T-helper 9 cell (primary cell): ENCODE measurements at regions not wholly inside any gene's neighbourhood (a gene's known extent, or its start where the extent isn't known, plus 50 kb on each side); places are given as distances from the start of the nearest gene placed in this dataset.
"Not testable (repeated sequence)": the region's sequence is repeated elsewhere in the genome, so short reads cannot be mapped to it uniquely, and the experiment has no call there.

ENCODE experiments used
- DNase-seq: peaks from one replicate; pipeline ENCODE4 v3.0.0-alpha.2; 2020

DNA sequence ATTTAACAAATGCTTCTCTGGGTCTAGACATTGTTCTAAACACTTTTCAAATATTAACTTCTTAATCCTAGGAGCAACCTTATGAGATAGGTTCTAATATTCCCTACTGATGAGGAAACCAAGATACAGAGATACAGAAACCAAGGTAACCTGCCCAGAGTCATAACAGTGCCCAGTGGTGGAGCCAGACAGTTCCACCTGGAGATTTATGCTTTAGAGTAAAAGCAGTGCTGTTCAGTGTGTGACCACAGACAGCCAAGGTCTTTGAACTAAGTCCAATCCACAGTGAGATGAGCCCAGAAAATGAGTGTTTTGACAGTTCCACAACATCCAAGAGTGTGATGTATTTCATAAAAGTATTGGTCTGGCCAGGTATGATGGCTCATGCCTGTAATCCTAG, 105.2 kb upstream of the UMPS start:
- DNase-seq: no peak

DNA sequence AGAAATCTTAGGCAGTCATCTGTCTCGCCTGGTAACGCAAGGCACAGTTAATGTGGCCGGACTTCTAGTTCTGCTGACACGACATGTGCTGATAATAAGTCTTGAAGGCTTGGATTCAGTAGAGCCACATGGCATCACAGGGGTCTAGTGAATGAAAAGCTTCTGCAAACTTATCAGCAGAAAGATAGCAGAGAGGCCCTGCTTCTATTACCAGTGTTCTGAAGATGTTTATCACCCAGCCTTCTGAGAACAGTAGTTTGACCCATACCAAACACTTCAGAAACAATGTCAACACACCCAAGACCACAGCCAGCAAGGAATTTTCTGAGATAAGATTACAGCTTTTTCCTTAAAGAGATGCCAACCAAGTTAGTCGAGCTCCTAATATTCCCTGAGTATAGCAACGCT, 102.7 kb upstream of the UMPS start:
- DNase-seq: no peak

DNA sequence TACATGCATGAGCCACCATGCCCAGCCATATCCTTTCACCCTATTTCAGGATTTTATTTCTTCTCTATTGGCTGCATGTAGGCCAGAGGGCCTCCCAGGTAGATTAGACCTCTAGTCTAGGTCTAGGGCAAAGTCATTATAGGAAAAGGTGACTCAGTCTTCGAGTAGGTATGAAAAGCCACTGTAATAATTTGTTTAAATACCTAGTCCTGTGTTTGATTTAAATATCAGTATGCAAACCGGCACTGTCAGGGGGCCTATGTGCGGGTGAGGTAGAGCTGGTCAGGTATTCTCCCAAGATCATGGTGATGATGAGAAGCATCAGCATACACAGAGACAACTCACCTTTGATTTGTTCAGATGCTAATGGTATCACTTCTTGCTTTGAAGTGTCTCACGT, 101.4 kb upstream of the UMPS start:
- DNase-seq: no peak

DNA sequence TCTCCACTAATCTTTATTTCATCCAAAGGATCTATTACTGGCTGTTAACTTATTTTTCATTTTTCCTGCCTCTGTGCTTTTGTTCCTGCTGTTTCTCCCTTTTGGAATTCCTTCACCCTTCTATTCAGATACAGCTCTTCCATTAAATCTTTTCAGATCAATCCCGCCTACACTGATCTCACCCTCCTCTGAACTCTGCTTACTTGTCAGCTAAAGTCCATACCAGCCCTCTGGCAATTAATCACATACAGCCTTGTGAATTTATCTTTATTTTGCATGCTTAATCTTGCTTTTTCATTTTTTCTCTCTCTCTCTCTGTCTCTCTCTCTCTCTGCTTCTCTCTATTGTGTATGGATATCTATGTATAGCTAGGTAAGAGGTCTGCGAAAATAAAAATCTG, 100.8 kb upstream of the UMPS start:
- no peak for DNase-seq

DNA sequence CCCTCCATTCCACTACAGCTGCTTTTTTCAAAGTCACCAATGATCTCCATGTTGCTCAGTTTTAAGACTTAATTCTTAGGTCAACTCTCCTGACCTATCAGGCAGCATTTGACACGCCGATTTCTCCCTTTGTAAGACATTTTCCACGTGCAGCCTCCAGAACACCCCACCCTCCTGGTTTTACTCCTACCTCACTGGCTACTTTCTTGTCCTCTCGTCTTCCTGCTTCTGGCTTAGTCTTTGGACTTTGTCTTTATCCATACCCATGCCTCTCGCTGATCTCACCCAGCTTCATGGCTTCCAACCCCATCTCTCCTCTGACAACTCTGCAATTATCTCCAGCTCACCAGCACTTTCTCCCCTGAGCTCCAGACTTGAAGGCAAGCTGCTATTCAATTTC, 99.3 kb upstream of the UMPS start:
- DNase-seq: no peak

DNA sequence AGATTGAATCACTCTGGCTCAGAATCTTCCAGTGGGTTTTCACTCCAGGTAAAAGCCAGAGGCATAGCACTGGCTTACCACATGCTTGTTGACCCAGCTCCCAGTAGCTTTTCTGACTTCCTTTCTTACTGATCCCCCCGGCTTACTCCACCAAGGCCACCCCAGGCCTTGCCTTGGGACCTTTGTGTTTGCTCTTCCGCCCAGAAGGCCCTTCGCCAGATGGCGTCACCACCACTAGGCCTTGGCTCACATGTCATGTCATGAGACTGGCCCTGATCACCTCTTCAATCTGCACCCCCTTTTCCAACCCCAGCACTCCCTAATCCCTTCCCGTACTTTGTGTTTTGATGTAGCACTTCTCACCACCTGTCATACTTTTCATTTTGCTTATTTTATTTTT, 98.5 kb upstream of the UMPS start:
- no peak for DNase-seq

DNA sequence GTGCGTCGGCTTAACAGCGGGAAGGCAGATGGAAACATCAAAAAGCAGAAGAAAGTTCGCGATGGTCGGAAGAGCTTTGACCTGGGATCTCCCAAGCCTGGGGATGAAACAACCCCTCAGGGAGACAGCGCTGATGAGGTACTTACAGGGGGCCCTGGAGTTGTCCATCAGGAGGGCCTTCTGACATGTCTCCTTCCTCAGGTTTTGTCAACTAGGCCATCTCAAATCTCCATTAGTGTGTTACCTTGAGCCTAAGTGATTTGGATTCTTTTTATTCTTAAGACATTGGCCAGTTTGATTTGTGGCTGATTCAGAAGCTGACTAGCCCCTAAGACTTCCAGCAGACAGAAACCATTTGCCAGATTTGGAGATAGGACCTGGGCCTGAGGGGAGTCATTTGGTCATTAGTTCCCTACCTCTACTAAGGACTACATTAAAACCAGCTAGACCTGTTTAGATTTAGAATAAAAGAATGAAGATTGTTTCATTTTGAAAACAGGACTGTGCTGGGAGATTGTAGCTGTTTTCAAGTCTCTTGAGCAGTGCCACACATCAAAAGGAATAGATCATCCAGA, 97.6 kb upstream of the UMPS start:
- DNase-seq: no peak

DNA sequence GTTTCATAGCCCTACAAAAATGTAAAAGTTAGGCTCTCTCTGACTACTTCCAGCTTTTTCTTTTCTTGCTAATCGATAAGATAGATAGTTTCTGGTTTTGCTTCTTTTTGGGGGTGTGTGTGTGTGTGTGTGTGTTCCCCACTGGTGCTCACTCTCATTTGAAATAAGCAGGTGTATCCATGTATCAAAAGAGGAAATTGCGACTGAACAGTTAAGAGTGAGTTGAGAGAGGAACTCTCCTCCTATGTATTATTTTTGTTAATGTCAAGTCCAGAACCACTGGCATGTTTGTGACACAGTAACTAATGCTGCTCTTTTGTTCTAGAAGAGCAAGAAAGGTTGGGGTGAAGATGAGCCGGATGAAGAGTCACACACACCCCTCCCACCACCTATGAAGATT, 96.7 kb upstream of the UMPS start:
- DNase-seq: no peak

DNA sequence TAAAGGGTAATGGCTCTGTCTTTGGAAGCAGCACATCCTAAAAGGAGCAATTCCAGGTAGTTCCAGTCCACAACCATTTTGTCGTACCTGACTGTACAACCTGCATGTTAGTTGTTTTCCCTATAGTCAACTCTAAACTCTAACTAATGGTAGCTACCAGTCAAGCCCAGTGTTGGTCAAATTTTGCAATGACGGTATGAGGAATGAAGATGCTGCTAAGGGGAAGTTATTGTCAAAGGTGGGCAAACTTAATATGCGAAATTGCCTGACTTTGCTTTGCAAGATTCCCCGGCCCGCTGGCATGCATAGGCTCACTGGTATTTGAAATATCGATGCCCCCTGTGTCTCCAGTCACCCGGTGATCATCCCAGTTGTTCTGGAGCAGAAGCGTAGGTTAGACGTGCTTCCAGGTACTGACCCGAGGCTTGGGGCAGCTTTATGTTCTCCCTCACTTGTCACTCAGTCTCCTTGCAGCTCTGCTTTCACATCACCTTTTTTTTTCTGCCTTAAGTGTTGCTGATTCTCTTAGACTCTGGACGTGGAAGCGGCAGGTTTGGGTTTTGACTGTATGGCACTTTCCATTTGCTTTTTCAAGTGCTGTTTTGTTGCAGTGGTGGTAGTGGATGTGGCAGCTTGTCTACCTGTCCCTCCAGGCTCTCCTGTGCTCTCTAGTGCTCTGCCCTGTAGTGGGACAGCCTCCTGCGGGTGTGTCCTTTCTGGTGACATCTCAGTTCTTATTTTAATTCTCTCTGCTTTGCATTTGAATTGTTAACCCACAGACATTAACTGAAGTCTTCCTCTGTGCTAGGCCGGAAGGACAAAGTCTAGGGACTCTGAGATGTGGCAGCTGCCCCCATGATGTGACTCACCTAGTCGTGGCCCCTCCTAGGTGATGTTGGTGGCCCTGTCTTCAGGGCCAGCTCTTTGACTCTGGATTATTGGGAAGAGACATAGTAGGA, 95.8 kb upstream of the UMPS start:
- no peak for DNase-seq

DNA sequence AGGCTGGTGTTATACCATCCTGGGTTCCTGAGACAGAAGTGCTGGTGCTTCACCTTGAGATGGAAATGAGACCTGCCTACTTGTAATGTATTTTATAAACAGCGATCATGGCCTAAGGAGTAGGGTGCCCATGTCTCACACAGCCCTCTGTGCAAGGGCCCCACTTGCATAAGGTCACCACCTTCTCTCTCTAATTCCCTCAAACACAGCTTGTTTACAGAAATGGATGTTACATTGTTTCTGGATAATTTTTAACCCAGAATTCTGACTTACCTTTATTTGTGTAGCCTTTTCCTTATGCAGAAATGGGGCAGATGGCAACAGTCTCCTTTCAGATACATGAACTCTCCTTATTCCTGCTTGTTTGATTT, 95.1 kb upstream of the UMPS start:
- DNase-seq: no peak

DNA sequence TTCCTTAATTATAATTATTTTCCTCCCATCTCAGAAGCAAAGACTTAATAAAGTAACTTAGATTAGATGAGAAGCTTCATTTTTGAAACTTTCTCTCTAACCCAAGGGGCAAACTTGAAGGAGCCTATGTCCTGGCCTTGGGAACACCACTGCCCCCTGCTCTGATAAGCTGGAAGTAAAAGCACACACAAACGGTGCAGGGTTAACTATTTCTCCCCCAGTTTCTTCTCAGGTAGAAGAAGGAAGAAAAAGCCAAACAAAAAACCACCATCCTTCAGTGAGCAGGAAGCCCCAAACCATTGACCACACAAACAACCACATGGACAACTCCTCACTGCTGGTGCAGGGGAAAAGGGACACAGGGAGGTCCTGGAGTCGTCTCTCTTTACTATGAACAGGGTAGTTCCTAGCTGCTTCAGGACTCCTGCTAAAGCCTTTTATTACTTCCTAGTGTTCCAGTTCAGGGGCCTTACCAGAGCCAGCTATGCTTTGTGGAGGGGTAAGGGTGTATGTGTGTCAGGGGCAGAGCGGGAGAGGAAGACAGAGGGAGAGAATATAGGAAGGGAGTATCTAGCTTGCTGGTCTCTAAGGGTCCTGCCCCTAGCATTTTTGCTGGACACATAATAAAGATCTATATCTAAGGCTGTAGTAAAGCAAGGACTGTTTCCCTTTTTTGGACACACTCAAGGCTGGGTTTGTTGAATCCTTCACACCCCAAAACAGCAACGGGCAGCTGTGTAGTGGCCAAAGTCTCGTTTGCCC, 94.0 kb upstream of the UMPS start:
- DNase-seq: no peak

DNA sequence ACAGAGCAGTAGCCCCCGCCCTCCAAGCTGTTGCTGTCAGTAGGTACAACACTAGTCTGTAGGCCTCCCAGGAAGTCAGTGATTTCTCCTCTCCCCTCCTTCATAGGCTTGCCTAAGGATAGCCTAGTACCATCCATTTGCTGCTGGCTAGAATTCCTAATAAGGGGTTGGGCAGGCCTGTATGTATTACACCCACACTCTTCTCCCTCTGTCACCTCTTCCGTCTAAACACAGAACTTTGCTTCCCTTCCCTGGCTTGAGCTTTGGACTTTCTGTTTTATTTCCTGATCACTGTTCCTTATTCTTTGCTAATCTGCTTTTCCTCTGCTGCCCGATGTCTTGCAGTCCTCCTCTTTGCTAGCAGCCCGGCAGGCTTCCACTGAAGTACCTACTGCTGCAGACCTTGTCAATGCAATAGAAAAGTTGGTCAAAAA, 93.4 kb upstream of the UMPS start:
- no peak for DNase-seq

DNA sequence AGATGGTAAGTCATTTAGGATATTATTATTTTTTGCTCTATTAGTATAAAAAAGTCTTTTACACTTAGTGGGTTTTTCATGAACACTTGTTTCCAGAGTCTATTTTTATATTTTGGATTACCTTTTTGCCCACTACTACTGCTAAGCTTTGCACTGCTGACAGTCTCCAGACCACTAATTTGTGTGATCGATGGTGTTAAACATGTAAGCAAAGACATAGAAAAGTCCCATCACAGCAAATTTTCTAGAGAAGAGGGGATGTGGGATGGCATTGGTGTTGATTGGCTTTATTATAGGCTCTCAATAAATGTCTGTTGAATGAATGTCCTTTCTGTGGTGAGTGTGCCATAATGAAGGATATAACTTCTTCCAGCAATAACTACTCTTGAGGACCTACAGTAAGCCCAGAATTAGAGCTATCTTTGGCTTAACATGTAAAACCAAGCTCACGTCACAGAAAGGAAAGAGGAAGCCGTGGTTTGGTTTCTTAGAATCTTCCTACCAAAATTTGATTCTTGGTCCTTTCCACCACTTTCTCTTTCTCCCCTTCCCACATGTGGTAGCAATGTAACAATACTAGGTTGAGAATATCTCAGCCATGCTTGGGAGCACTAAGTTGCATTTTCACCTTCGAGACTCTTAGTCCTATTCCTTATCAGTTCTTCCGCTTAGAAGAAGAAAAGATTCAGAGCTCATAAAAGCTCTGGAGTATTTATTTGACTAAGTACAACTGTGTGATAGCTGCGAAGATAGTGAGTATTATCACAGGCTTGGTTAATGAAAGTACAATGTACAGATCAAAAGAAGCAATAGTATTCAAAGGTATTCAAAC, 90.6 kb upstream of the UMPS start:
- DNase-seq: no peak

DNA sequence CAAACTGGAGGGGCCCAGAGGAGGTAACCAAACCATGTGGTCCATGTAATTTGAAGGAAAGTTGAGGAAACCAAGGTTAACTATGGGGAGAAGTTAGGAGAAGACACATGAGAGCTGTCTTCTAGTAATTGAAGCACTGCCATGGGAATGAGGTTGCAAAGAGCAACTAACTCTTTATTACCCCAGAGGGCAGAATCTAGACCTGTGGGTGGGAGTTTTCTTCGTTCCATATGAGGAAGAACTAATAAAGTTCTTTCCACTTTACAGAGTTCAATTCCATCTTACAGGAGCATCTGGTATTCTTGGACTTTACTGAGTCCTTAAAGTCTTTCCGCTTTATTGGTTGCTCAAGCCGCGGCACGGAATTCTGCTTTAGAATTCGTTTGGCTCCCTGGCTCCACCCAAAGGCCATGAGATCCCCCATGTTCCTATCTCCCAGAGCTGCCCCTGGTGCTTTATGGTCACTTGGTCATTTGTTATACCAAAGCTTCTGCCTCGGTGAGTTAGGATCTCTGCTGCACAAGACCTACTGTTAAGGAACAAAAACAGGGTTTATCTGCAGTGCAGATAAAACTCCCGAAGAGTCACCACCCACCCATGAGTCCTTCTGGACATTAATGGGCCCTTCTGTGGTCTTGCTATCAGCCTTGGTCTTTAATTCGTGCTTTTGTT, 89.5 kb upstream of the UMPS start:
- DNase-seq: no peak

DNA sequence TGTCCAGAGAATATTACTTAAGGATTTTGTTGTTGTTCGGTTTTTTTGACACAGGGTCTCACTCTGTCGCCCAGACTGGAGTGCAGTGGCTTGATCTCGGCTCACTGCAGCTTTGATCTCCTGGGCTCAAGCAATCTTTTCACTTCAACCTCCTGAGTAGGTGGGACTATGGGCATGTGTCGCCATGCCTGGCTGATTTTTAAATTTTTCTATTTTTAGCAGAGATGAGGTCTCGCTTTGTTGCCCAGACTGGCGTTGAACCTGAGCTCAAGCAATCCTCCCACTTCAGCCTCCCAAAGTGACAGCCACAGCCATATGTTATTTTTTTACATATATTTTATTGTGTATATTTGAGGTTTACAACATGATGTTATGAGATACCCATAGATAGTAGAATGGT, 86.8 kb upstream of the UMPS start:
- DNase-seq: no peak

DNA sequence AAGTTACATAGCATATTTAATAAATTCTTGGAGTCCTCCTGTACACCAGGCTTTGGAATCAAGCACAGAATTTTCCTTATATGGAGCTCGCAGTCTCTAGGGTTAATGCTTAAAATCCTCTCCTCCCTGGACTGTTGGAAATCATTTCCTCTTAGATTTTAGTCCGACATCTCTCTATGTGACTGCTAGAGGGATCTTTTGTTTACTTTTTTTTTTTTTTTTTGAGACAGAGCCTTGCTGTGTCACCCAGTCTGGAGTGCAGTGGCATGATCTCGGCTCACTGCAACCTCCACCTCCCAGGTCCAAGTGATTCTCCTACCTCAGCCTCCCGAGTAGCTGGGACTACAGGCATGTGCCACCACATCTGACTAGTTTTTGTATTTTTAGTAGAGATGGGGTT, 84.1 kb upstream of the UMPS start:
- DNase-seq: not testable (repeated sequence)

DNA sequence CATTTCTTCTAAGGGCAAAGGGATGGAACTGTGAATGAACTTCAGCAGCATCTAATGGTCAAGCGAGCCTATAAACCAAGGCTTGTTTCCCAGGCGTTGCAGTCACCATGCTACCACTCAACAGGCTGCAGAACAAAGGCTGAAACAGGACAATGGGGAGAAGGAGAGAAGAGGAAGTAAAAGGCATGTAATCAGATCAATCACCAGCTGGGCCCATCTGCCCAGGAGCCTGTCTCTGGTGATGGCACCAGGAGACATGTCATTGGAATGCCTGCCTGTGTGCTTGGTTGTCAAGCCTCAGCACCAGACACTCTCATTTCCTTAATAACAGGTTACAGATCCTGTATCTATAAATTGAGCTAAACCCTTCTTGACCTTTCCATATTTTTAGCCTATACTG, 81.7 kb upstream of the UMPS start:
- DNase-seq: no peak

DNA sequence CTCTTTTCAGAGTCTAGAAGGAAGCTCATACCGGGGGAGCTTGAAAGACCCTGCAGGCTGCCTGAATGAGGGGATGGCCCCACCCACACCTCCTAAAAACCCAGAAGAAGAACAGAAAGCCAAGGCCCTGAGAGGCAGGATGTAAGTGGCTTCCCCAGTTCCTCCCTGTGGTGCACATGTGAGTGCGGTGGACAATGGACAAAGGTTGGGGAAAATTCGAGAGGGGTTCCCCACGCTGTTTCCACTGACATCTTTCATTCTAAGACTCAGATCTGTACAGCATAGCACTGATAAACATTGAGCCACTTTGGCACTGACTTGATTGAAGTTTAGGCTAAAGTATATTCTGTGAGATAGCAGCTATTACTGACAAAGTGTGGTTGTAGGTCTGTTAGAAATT, 79.5 kb upstream of the UMPS start:
- DNase-seq: no peak

DNA sequence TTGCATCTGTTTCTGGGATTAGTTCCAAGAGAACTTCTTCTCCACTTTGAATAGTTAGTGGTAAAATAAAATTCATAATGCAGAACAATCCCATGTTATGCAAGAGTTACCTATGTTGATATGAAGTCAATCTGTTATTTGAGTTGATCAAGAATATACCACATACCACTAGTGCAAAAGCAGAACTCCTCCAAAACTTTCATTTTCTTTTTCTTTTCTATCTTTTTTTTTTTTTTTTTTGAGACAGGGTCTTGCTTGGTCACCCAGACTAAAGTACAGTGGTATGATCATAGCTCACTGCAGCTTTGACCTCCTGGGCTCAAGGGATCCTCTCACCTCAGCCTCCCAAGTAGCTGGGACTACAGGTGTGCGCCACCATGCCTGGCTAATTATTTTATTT, 78.8 kb upstream of the UMPS start:
- DNase-seq: not testable (repeated sequence)

DNA sequence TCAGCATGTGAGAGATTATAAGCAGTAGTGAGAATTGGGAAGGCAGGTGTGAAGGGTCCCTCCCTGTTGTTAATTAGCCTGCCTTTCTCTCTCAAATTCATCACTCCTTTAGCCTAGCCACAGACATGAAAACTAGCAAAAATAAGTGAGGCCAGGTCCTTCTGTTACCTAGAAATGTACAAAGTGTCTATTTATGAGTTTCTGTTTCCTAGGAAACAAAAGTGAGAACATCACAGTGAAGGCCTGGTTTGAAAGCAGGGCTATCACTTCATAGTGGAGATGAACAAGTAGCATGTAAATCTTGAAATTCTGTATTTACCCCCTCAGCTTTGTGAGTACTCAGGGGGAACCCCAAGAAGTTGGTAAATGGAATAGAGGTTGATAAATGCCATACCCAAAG, 78.2 kb upstream of the UMPS start:
- no peak for DNase-seq

DNA sequence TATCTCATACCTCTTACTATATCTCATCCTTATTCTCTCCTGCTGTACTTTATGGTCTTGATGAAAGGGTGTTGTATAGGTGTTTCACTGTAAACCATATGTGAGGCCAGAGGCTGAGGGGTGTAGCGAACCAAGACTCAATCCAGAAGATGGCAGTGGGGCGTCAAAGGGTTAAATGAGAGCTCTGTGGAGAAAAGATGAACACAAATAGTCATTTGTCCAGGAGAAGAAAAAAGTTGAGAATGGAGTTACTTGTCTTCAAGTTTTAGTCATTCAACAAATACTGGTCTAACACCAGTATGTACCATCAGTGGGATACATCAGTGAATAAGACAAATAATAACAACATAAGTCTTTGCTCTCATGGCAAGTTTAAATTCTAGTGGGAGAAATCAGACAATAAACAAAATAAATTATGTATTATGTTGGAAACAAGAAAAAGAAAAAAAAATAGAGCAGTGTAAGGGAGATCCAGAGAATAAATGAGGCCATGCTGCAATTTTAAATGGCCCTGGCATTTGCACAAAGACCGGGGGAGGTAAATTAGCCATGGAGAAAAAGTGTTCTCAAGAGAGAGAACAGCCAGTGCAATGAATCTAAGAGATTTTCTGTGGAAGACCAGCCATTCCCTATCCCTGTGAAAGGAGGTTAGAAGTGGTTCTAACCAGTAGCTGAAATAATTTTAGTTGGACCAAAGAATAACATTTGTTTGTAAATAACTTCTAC, 77.0 kb upstream of the UMPS start:
- no peak for DNase-seq
